H1 (cell line): ENCODE measurements at regions not wholly inside any gene's neighbourhood (a gene's known extent, or its start where the extent isn't known, plus 50 kb on each side); places are given as distances from the start of the nearest gene placed in this dataset.

Experiments used
- CTCF ChIA-PET: fragments of 300-600 bp; sonication (Branson Sonifier 250); formaldehyde crosslinking; loops from one replicate; lab custom pipeline; 2021; ENCODE audit not compliant: partially characterized antibody; lab: Charles Lee
- POLR2A ChIA-PET: fragments of 300-600 bp; sonication (Branson Sonifier 250); formaldehyde crosslinking; loops from one replicate; lab custom pipeline; 2021; ENCODE audit warnings: inconsistent platforms; ENCODE audit not compliant: partially characterized antibody; lab: Charles Lee
- DNase-seq, 2 experiments: peaks; one replicate each; pipeline versions ENCODE4 v3.0.0 to v3.0.0-alpha.2; 2010 to 2022; ENCODE audit warnings: low spot score in 2 of 2, low read depth in 1 of 2, mixed read lengths in 1 of 2
- FAIRE-seq: peaks from 2 replicates; lab custom pipeline; 2011; peaks lifted over from hg19 to GRCh38; lab: Jason Lieb, UNC
- H2AFZ ChIP-seq: 2 replicates; pipeline ENCODE4 v1.8.1; 2012; ENCODE audit warnings: low read length, inconsistent platforms
- H2AK5ac ChIP-seq: 2 replicates; pipeline ENCODE4 v1.6.1; 2013; ENCODE audit warnings: low read depth, low read length
- H2BK120ac ChIP-seq: replicated peaks from 2 replicates; pipeline ENCODE3; 2013; ENCODE audit warnings: low read depth, low read length, inconsistent platforms
- H2BK12ac ChIP-seq: 2 replicates; pipeline ENCODE4 v1.6.1; 2013; ENCODE audit warnings: low read depth, low read length
- H2BK15ac ChIP-seq: 2 replicates; pipeline ENCODE4 v1.6.1; 2013; ENCODE audit warnings: low read length
- H2BK20ac ChIP-seq: 2 replicates; pipeline ENCODE4 v1.6.1; 2013; ENCODE audit warnings: low read length
- H2BK5ac ChIP-seq: 2 replicates; pipeline ENCODE4 v1.6.1; 2013; ENCODE audit warnings: low read depth, low read length
- H3K14ac ChIP-seq: 2 replicates; pipeline ENCODE4 v1.6.1; 2013; ENCODE audit warnings: inconsistent platforms; ENCODE audit not compliant: insufficient read length
- H3K18ac ChIP-seq: 2 replicates; pipeline ENCODE4 v1.6.1; 2013; ENCODE audit warnings: low read length; ENCODE audit errors: extremely low read depth
- H3K23ac ChIP-seq: 2 replicates; pipeline ENCODE4 v1.6.1; 2013; ENCODE audit warnings: inconsistent platforms; ENCODE audit not compliant: insufficient read length
- H3K23me2 ChIP-seq: 2 replicates; pipeline ENCODE4 v1.6.1; 2013; ENCODE audit warnings: low read depth, low read length
- H3K27ac ChIP-seq: 2 replicates; pipeline ENCODE4 v1.6.1; 2011; ENCODE audit warnings: low read depth, low read length, inconsistent platforms
- H3K27me3 ChIP-seq, 4 experiments: replicated peaks in 1 of 4; 1 replicate in 1 of 4; 2 replicates in 3 of 4; pipeline versions ENCODE4 v1.6.1 to v1.8.1; 2011 to 2013; ENCODE audit warnings: low read length in 3 of 4, mild to moderate bottlenecking in 3 of 4, inconsistent platforms in 2 of 4, mixed read lengths in 2 of 4, moderate library complexity in 1 of 4; ENCODE audit not compliant: control insufficient read depth in 3 of 4, insufficient read depth in 3 of 4; ENCODE audit errors: extremely low read depth in 1 of 4
- H3K36me3 ChIP-seq, 4 experiments: 2 replicates each; pipeline versions ENCODE4 v1.6.1 to v1.8.1; 2011 to 2013; ENCODE audit warnings: mild to moderate bottlenecking in 4 of 4, low read length in 3 of 4, moderate library complexity in 2 of 4, control low read depth in 1 of 4, inconsistent platforms in 1 of 4; ENCODE audit not compliant: insufficient read depth in 4 of 4, control insufficient read depth in 2 of 4
- H3K4ac ChIP-seq: replicated peaks from 2 replicates; pipeline ENCODE3; 2013; ENCODE audit warnings: low read length, low read depth, mixed read lengths, inconsistent platforms; ENCODE audit not compliant: insufficient read length
- H3K4me1 ChIP-seq, 4 experiments: replicated peaks in 1 of 4; 1 replicate in 1 of 4; 2 replicates in 3 of 4; pipeline versions ENCODE4 v1.6.1 to v1.8.1; 2011 to 2013; ENCODE audit warnings: low read length in 3 of 4, inconsistent platforms in 2 of 4, mixed read lengths in 1 of 4; ENCODE audit not compliant: insufficient read depth in 4 of 4, control insufficient read depth in 3 of 4
- H3K4me2 ChIP-seq, 2 experiments: 2 replicates each; pipeline versions ENCODE4 v1.6.1 to v1.8.1; 2011 to 2013; ENCODE audit warnings: low read depth in 2 of 2, low read length in 2 of 2, control low read depth in 1 of 2, inconsistent platforms in 1 of 2, mild to moderate bottlenecking in 1 of 2; ENCODE audit not compliant: insufficient read depth in 1 of 2
- H3K4me3 ChIP-seq, 4 experiments: fragments of 200-600, 300-600 bp in 1 of 4; sonication (generic), shearing (Covaris generic), sonication (Bioruptor Twin) in 1 of 4; 2 replicates each; pipeline versions ENCODE4 v1.5.1 to v1.8.1; 2011 to 2016; ENCODE audit warnings: low read length in 4 of 4, low read depth in 3 of 4, control low read depth in 2 of 4, inconsistent platforms in 2 of 4, mild to moderate bottlenecking in 2 of 4, mixed read lengths in 1 of 4, moderate library complexity in 1 of 4; ENCODE audit not compliant: insufficient read depth in 2 of 4; ENCODE audit errors: extremely low read depth in 1 of 4
- H3K56ac ChIP-seq: replicated peaks from 2 replicates; pipeline ENCODE3; 2013; ENCODE audit warnings: low read depth, mild to moderate bottlenecking, mixed read lengths, low read length, inconsistent platforms; ENCODE audit not compliant: insufficient read length
- H3K79me1 ChIP-seq: 2 replicates; pipeline ENCODE4 v1.6.1; 2013; ENCODE audit warnings: low read depth, low read length, control low read depth
- H3K79me2 ChIP-seq, 2 experiments: 2 replicates each; pipeline versions ENCODE4 v1.6.1 to v1.8.1; 2012 to 2013; ENCODE audit warnings: low read length in 2 of 2, mild to moderate bottlenecking in 2 of 2, inconsistent platforms in 1 of 2; ENCODE audit not compliant: insufficient read depth in 2 of 2, control insufficient read depth in 1 of 2
- H3K9ac ChIP-seq, 4 experiments: replicated peaks in 1 of 4; 1 replicate in 1 of 4; 2 replicates in 3 of 4; pipeline versions ENCODE4 v1.6.1 to v1.8.1; 2011 to 2013; ENCODE audit warnings: low read depth in 3 of 4, low read length in 3 of 4, control low read depth in 2 of 4, mild to moderate bottlenecking in 2 of 4, moderate library complexity in 2 of 4, inconsistent platforms in 1 of 4; ENCODE audit errors: extremely low read depth in 1 of 4
- H3K9me3 ChIP-seq, 2 experiments: 2 replicates each; pipeline versions ENCODE4 v1.6.1 to v1.8.1; 2012 to 2013; ENCODE audit warnings: mild to moderate bottlenecking in 2 of 2, moderate library complexity in 2 of 2, control low read depth in 1 of 2, inconsistent platforms in 1 of 2, low read depth in 1 of 2, low read length in 1 of 2, mixed read lengths in 1 of 2; ENCODE audit not compliant: insufficient read depth in 2 of 2
- H4K20me1 ChIP-seq, 2 experiments: replicated peaks in 1 of 2; 2 replicates each; pipeline versions ENCODE3 to v1.8.1; 2011 to 2013; ENCODE audit warnings: inconsistent platforms in 2 of 2, low read length in 2 of 2, mild to moderate bottlenecking in 1 of 2; ENCODE audit not compliant: insufficient read depth in 2 of 2, control insufficient read depth in 1 of 2
- H4K5ac ChIP-seq: 2 replicates; pipeline ENCODE4 v1.6.1; 2013; ENCODE audit warnings: low read length, low read depth, mixed read lengths, inconsistent platforms; ENCODE audit not compliant: insufficient read length
- H4K8ac ChIP-seq: 2 replicates; pipeline ENCODE4 v1.8.0; 2013; ENCODE audit warnings: mild to moderate bottlenecking, moderate library complexity, low read length, inconsistent platforms; ENCODE audit not compliant: insufficient read depth; ENCODE audit errors: extremely low read depth
- H4K91ac ChIP-seq: replicated peaks from 2 replicates; pipeline ENCODE3; 2013; ENCODE audit warnings: low read length, mixed read lengths, inconsistent platforms; ENCODE audit not compliant: insufficient read length
- CBX5 ChIP-seq: fragments of 300-800, 300-1000 bp; sonication (generic); IDR thresholded peaks from 2 replicates; pipeline ENCODE4 v1.7.1; 2016; ENCODE audit warnings: antibody characterized with exemption, low read length, low read depth
- CHD1 ChIP-seq: IDR thresholded peaks from 2 replicates; pipeline ENCODE4 v1.6.1; 2012; ENCODE audit warnings: low read depth, low read length, improper control_type of control experiment
- E2F6 ChIP-seq: IDR thresholded peaks from 2 replicates; pipeline ENCODE4 v1.6.1; 2012; ENCODE audit warnings: inconsistent platforms
- EZH2 ChIP-seq: fragments of 200-600 bp; sonication (generic); IDR thresholded peaks from 2 replicates; pipeline ENCODE4 v1.7.1; 2012; ENCODE audit warnings: low read depth, mild to moderate bottlenecking, moderate library complexity, low read length, inconsistent platforms; ENCODE audit not compliant: severe bottlenecking
- GABPA ChIP-seq: IDR thresholded peaks from 2 replicates; pipeline ENCODE4 v1.6.1; 2011; ENCODE audit warnings: mild to moderate bottlenecking, low read length, moderate library complexity, borderline replicate concordance; ENCODE audit not compliant: insufficient read depth
- HDAC6 ChIP-seq: IDR thresholded peaks from one replicate; pipeline ENCODE4 v1.7.1; 2012; ENCODE audit warnings: low read depth, mild to moderate bottlenecking, inconsistent platforms, low read length, moderate library complexity
- JUN ChIP-seq: IDR thresholded peaks from 2 replicates; pipeline ENCODE4 v1.6.1; 2011; ENCODE audit warnings: low read depth, mild to moderate bottlenecking, improper control_type of control experiment, low read length
- MAFK ChIP-seq: IDR thresholded peaks from 2 replicates; pipeline ENCODE4 v1.6.1; 2012; ENCODE audit warnings: low read depth, mild to moderate bottlenecking, improper control_type of control experiment, low read length
- POLR2A ChIP-seq, 2 experiments: IDR thresholded peaks; 1 replicate in 1 of 2; 2 replicates in 1 of 2; pipeline ENCODE4 v1.6.1; 2011; ENCODE audit warnings: low read depth in 2 of 2, low read length in 2 of 2, mild to moderate bottlenecking in 2 of 2; ENCODE audit errors: control extremely low read depth in 1 of 2
- SAP30 ChIP-seq: fragments of 300-600 bp; sonication (generic); IDR thresholded peaks from 2 replicates; pipeline ENCODE4 v1.7.1; 2012; ENCODE audit warnings: low read length, moderate library complexity, mild to moderate bottlenecking, inconsistent platforms; ENCODE audit not compliant: insufficient read depth, insufficient replicate concordance
- SIN3A ChIP-seq, 2 experiments: IDR thresholded peaks in 1 of 2; conservative IDR thresholded peaks in 1 of 2; 2 replicates each; pipeline ENCODE4 v1.6.1; 2011 to 2012; ENCODE audit warnings: low read length in 2 of 2, improper control_type of control experiment in 1 of 2, low read depth in 1 of 2, mild to moderate bottlenecking in 1 of 2
- SP4 ChIP-seq: IDR thresholded peaks from 2 replicates; pipeline ENCODE4 v1.6.1; 2012; ENCODE audit warnings: low read length, inconsistent platforms
- TBP ChIP-seq: IDR thresholded peaks from 2 replicates; pipeline ENCODE4 v1.6.1; 2011; ENCODE audit warnings: low read depth, low read length, improper control_type of control experiment
- WGBS, 2 experiments: shearing (Covaris generic) in 1 of 2; methylation state at CpG; one replicate each; pipeline versions ENCODE4 v1.1.6 to v1.1.7; 2013 to 2015; ENCODE audit warnings: low lambda C conversion rate in 2 of 2, mixed read lengths in 2 of 2, inconsistent platforms in 1 of 2, low coverage in 1 of 2, missing lambda C conversion rate in 1 of 2; ENCODE audit not compliant: insufficient replicate concordance in 2 of 2, insufficient coverage in 1 of 2, insufficient read length in 1 of 2; ENCODE audit errors: extremely low coverage in 1 of 2, missing lambda C conversion rate in 1 of 2; 5-methylcytosine and 5-hydroxymethylcytosine counted together
- TF ChIP-seq, protein P1 (sequence below): IDR thresholded peaks from 2 replicates; pipeline ENCODE4 v1.6.1; 2011; ENCODE audit warnings: low read length, improper control_type of control experiment

DNA sequence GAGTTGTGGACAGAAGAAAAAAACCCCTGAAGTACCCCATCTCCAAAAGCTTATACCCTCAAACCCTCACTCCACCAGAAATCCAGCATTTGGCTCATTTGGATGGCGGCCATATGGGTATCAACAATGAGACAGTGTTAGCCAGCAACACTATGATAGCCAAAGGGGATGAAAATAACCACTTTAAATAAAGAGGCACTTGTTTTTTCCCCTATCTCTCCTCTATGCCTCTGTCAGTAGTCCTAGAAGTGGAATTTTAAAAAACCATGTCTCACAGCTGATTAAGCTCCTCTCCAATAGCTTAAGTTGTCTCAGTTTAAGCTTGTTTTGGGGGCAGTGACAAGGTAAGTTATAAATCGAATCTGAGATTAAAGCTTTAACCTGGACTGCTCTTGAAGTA lies 124.0 kb downstream of the MOSPD2 start:
- Histone ChIP-seq H3K4me1 (no peaks in the 10 kb centered on the region), H3K4me3 (no peak overlapping the region), H4K5ac (no peak overlapping the region), H3K56ac (no peak overlapping the region), H2BK15ac (no peak overlapping the region), H3K9ac (no peak overlapping the region), H4K91ac (no peak overlapping the region), H3K23me2 (no peaks in the 10 kb centered on the region), H3K14ac (no peak overlapping the region), H3K27ac (no peak overlapping the region), H3K27me3 (no peaks in the 10 kb centered on the region), H2AFZ (no peak overlapping the region), H4K20me1 (no peaks in the 10 kb centered on the region), H3K4ac (no peak overlapping the region), H3K18ac (no peak overlapping the region), H2BK20ac (no peak overlapping the region), H3K23ac (no peak overlapping the region), H4K8ac (no peak overlapping the region), H3K4me2 (no peak overlapping the region), H2BK5ac (no peak overlapping the region), H3K36me3 (no peaks in the 10 kb centered on the region), H3K79me1 (no peaks in the 10 kb centered on the region), H2BK120ac (no peak overlapping the region), H3K79me2 (no peaks in the 10 kb centered on the region), H2BK12ac (no peak overlapping the region), H2AK5ac (no peak overlapping the region), H3K9me3 (no peaks in the 10 kb centered on the region)
- FAIRE-seq: no peak
- ChIA-PET POLR2A (no interaction called here), CTCF (no interaction called here)
- 88% methylated on average over 2 of the region's 2 CpGs; no CpG with 5 or more reads in 1 of the 2 experiments for WGBS, 2 experiments
- DNase-seq: no peak
- TF ChIP-seq HDAC6 (no peak), CHD1 (no peak), GABPA (no peak), CBX5 (no peak), JUN (no peak), SIN3A (conservative IDR thresholded peaks at IDR 0.05 in 1 of 2, IDR thresholded peaks at IDR 0.05 in 1 of 2; ENCODE audit: low read depth in 1 of 2, low read length in 2 of 2) (no peak), SP4 (no peak), MAFK (no peak), POLR2A (IDR thresholded peaks at IDR 0.05; ENCODE audit: control extremely low read depth in 1 of 2, low read depth in 2 of 2, low read length in 2 of 2) (no peak), E2F6 (no peak), EZH2 (no peak), SAP30 (no peak), TBP (no peak)
- TF ChIP-seq, protein P1, sequence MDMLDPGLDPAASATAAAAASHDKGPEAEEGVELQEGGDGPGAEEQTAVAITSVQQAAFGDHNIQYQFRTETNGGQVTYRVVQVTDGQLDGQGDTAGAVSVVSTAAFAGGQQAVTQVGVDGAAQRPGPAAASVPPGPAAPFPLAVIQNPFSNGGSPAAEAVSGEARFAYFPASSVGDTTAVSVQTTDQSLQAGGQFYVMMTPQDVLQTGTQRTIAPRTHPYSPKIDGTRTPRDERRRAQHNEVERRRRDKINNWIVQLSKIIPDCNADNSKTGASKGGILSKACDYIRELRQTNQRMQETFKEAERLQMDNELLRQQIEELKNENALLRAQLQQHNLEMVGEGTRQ: no peak
